HG03565 (cell line): ENCODE measurements at regions not wholly inside any gene's neighbourhood (a gene's known extent, or its start where the extent isn't known, plus 50 kb on each side); places are given as distances from the start of the nearest gene placed in this dataset.
"Not testable (repeated sequence)": the region's sequence is repeated elsewhere in the genome, so short reads cannot be mapped to it uniquely, and the experiment has no call there.

Source experiments
- ATAC-seq: cut with Tn5 transposase; IDR thresholded peaks from one replicate; pipeline ENCODE4 v1.9.1; 2021; ENCODE audit warnings: mild to moderate bottlenecking, moderate library complexity; ENCODE audit not compliant: unreplicated experiment

- ATAC-seq, result no peak
Observed at GRCh38 chr14:92223025-92223424, 99.9 kb upstream of the SLC24A4 start.

DNA sequence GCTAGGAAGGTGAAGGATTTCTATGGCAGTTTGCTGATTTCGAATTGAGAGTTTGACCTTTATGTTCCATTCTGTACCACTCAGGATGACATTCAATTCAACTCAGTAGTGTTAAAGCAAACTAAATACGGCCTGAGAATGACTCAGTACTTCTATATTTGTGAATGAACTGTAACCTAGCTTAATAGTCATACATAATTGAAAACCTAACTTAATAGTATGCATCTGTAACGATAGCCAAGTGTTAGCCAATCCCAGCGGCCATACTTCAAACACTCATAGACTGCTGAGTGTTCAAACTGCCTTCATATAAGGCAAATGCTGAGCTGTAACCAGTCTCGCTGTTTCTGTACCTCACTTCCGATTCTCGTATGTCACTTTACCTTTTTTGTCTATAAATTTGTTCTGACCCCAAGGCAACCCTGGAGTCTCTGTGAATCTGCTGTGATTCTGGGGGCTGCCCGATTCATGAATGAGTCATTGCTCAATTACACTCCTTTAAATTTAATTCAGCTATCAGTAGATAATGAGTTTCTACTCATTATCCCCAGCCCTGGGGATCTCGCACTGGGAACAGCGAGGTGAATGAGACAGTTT lies 98.5 kb upstream of the SLC24A4 start:
- ATAC-seq, result no peak

- no peak for ATAC-seq
Observed at GRCh38 chr14:92225731-92226130, 97.2 kb upstream of the SLC24A4 start.

GRCh38 chr14:92226166-92226565 lies 96.8 kb upstream of the SLC24A4 start:
- not testable (repeated sequence) for ATAC-seq

- ATAC-seq, result no peak
Observed at GRCh38 chr14:92236243-92236900, 86.6 kb upstream of the SLC24A4 start.

- ATAC-seq, result no peak
Observed at GRCh38 chr14:92240658-92241057, 82.3 kb upstream of the SLC24A4 start.

- ATAC-seq, result no peak
Observed at GRCh38 chr14:92241966-92242595, 80.9 kb upstream of the SLC24A4 start.

DNA sequence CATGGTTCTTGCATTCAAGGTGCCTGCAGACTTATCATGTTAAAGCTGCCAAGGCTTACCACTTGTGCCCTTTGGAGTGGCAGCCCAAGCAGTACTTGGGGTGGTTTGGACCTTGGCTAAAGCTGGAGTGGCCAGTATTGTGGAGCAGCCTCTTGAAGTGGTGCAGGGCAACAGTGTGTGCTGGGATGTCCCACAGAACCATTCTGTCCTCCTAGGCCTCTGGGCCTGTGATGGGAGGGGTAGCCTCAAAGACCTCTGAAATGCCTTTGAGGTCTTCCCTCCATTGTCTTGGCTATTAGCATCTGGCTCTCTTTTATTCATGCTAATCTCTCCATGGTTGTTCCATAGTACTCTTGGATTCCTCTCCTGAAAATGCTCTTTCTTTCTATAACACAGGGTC lies 78.2 kb upstream of the SLC24A4 start:
- no peak for ATAC-seq

DNA sequence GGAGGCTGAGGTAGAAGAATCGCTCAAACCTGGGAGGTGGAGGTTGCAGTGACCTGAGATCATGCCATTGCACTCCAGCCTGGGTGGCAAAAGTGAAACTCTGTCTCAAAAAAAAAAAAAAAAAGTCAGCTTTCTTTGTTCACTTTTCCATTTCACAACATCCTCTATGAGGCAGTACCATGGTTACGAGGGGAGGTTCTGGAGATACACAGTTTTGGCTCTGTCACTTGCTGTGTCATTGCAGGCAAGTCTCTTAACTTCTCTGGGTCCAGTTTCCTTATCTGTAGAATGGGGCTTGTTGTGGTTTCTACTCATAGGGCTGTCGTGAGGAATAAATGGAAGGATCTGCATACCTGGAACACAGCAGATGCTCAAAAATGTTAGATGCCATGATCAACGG lies 75.6 kb upstream of the SLC24A4 start:
- no peak for ATAC-seq

DNA sequence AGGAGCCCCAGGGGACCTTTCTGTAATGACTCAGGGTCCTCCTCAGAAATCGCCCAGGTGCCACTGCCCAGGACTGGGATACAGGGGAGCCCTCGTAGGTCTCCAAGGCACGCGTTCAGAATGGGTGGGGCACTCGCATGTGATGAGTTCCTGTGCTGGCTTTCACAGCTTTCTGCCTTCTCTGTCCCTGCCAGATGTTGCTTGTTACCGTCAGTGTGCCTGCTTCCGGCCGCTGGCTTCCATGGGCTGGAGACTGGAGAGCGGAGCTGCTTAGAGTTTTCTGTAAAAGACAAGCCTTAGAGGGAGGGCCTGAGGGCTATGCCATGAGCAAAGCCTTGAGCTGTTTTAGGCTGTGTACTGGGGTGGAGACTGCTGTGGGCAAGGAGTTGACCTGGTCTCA lies 75.0 kb upstream of the SLC24A4 start:
- no peak for ATAC-seq

DNA sequence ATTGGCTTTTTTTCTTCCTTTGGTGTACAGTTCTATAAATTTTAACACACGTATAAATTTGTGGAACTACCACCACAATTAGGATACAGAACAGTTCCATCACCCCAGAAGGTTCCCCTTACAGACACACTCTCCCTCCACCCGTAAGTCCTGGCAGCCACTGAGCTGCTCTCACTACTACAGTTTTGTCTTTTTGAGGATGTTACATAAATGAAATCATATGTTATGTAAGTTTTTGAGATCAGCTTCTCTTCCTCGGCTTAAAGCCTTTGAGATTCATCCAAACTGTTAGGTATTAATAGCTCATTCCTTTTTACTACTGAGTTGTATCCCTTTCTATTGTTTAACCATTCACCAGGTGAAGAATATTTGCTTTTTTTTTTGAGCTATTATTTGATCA lies 74.3 kb upstream of the SLC24A4 start:
- no peak for ATAC-seq

DNA sequence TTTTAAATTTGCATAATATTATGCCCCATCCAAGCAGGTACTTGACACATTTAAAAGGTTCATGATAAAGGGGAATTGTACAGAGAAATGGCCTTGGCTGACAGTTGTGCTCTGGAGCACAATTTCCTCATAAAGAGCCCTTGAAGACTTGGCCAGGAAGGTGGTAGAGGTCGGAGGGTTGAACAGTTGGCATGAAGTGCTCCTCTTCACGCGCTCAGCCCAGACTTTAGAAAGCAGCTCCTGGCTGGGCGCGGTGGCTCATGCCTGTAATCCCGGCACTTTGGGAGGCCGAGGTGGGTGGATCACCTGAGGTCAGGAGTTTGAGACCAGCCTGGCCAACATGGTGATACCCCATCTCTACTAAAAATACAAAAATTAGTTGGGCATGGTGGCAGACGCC lies 72.6 kb upstream of the SLC24A4 start:
- not testable (repeated sequence) for ATAC-seq

- no peak for ATAC-seq
Observed at GRCh38 chr14:92252323-92252722, 70.6 kb upstream of the SLC24A4 start.

- no peak for ATAC-seq
Observed at GRCh38 chr14:92253381-92253894, 69.5 kb upstream of the SLC24A4 start.

GRCh38 chr14:92254786-92255185 lies 68.2 kb upstream of the SLC24A4 start:
- ATAC-seq, result no peak

GRCh38 chr14:92258934-92259333 lies 64.0 kb upstream of the SLC24A4 start:
- no peak for ATAC-seq

GRCh38 chr14:92259613-92260357 lies 63.2 kb upstream of the SLC24A4 start:
- peak; percentile 56 for ATAC-seq

- ATAC-seq, result no peak
Observed at GRCh38 chr14:92263681-92264080, 59.3 kb upstream of the SLC24A4 start.

DNA sequence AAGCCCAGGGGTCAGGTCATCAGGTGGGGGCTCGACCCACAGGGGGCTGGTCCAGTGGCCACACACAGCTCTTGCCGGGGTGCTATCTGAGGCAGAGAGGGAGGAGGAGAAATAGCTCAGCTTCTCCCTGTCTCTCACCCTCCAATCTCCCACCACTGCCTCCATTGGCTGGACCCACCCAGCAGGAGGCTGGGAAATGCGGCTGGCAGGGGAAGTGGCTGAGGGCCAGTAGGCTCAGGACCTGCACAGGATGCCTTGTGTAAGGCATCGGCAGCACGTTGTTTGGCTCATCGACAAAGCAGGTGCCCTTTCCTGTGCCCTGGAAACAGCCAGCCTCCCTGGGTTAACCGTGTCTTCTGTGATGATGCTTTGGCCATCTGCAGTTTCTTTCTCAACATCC lies 58.8 kb upstream of the SLC24A4 start:
- ATAC-seq, result no peak

DNA sequence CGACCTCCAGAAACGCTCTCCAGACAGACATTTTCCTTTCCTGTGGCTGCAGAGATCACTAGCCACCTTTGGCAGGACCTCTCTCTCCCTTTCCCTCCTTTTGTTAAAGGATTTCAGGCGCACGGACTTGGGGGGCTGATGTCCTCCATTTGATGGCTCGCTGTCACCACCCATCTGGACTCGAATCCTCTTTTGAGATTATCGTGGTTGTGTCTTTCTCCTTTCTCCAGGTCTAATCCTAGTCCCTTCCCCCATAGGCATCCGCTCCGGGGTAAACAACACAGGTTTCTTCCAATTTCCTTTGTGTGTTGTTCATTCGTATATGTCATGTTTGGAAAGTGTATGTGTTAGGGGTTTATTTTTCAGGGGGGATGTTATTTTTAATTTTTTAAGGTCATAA lies 56.7 kb upstream of the SLC24A4 start:
- ATAC-seq, result no peak
